CD4-positive, alpha-beta T cell treated with Interleukin-12 subunit alpha and Interleukin-12 subunit beta, for 1 hour (primary cell): ENCODE measurements at regions not wholly inside any gene's neighbourhood (a gene's known extent, or its start where the extent isn't known, plus 50 kb on each side); places are given as distances from the start of the nearest gene placed in this dataset.
"Not testable (repeated sequence)": the region's sequence is repeated elsewhere in the genome, so short reads cannot be mapped to it uniquely, and the experiment has no call there.

Experiments
- DNase-seq: peaks from one replicate; pipeline ENCODE4 v3.0.0-alpha.2; 2020

GRCh38 chr2:171266102-171266501 lies 105.4 kb upstream of the TLK1 start:
- DNase-seq = no peak

- DNase-seq = not testable (repeated sequence)
These were observed 100.8 kb upstream of the TLK1 start for GRCh38 chr2:171261529-171261928.

GRCh38 chr2:171260471-171261424 lies 100.1 kb upstream of the TLK1 start:
- no peak for DNase-seq

- no peak for DNase-seq
These were observed 94.0 kb upstream of the TLK1 start for GRCh38 chr2:171254666-171255065.

- no peak for DNase-seq
These were observed 93.4 kb upstream of the TLK1 start for GRCh38 chr2:171253900-171254650.

GRCh38 chr2:171253279-171253678 lies 92.6 kb upstream of the TLK1 start:
- DNase-seq = no peak

- DNase-seq = no peak
These were observed 89.0 kb upstream of the TLK1 start for GRCh38 chr2:171249689-171250088.

- peak; percentile 51 for DNase-seq
These were observed 87.3 kb upstream of the TLK1 start for GRCh38 chr2:171247741-171248662.

GRCh38 chr2:171244970-171245782 lies 84.5 kb upstream of the TLK1 start:
- no peak for DNase-seq

- no peak for DNase-seq
These were observed 83.8 kb upstream of the TLK1 start for GRCh38 chr2:171244466-171244969.

- DNase-seq = no peak
These were observed 81.1 kb upstream of the TLK1 start for GRCh38 chr2:171241771-171242170.

GRCh38 chr2:171238946-171239345 lies 78.3 kb upstream of the TLK1 start:
- DNase-seq = no peak

GRCh38 chr2:171237751-171238505 lies 77.2 kb upstream of the TLK1 start:
- DNase-seq = no peak

GRCh38 chr2:171235262-171235881 lies 74.7 kb upstream of the TLK1 start:
- DNase-seq = no peak

- DNase-seq = no peak
These were observed 69.5 kb upstream of the TLK1 start for GRCh38 chr2:171230176-171230575.

GRCh38 chr2:171228826-171229225 lies 68.1 kb upstream of the TLK1 start:
- DNase-seq = no peak

GRCh38 chr2:171227066-171227782 lies 66.5 kb upstream of the TLK1 start:
- no peak for DNase-seq

- no peak for DNase-seq
These were observed 65.8 kb upstream of the TLK1 start for GRCh38 chr2:171226461-171226860.

- no peak for DNase-seq
These were observed 65.3 kb upstream of the TLK1 start for GRCh38 chr2:171225989-171226388.
